ENCODE measurements at regions not wholly inside any gene's neighbourhood (a gene's known extent, or its start where the extent isn't known, plus 50 kb on each side); places are given as distances from the start of the nearest gene placed in this dataset.

GRCh38 chr13:107912745-107913144 is 302.6 kb downstream of the LIG4 start:
- DNase-seq: no peak

- no peak for DNase-seq
These were observed 308.1 kb downstream of the LIG4 start for GRCh38 chr13:107907065-107907805.

- no peak for DNase-seq
These were observed 309.2 kb downstream of the LIG4 start for GRCh38 chr13:107906131-107906530.

- no peak for DNase-seq
These were observed 313.3 kb downstream of the LIG4 start for GRCh38 chr13:107901996-107902562.

GRCh38 chr13:107901230-107901629 is 314.1 kb downstream of the LIG4 start:
- no peak for DNase-seq

- DNase-seq: no peak
These were observed 314.6 kb downstream of the LIG4 start for GRCh38 chr13:107900775-107901174.

- DNase-seq: no peak
These were observed 329.2 kb downstream of the LIG4 start for GRCh38 chr13:107886118-107886517.

GRCh38 chr13:107884564-107884963 is 330.8 kb downstream of the LIG4 start:
- DNase-seq: no peak

- DNase-seq: no peak
These were observed 331.7 kb downstream of the LIG4 start for GRCh38 chr13:107883561-107884175.

- DNase-seq: no peak
These were observed 332.4 kb downstream of the LIG4 start for GRCh38 chr13:107882708-107883560.

GRCh38 chr13:107881362-107881761 is 334.0 kb downstream of the LIG4 start:
- no peak for DNase-seq

GRCh38 chr13:107874456-107874855 is 340.9 kb downstream of the LIG4 start:
- DNase-seq: no peak

- peak in 1 of 2 donors; percentile 14 for DNase-seq
These were observed 341.4 kb downstream of the LIG4 start for GRCh38 chr13:107873926-107874325.

- DNase-seq: no peak
These were observed 344.9 kb downstream of the LIG4 start for GRCh38 chr13:107870400-107870799.

- DNase-seq: peak; percentile 57 to 64
These were observed 347.4 kb downstream of the LIG4 start for GRCh38 chr13:107867701-107868661.

GRCh38 chr13:107866941-107867623 is 348.3 kb downstream of the LIG4 start:
- peak; percentile 48 to 52 for DNase-seq

- DNase-seq: peak; percentile 44 to 46
These were observed 349.1 kb downstream of the LIG4 start for GRCh38 chr13:107866032-107866940.

- DNase-seq: no peak
These were observed 349.7 kb downstream of the LIG4 start for GRCh38 chr13:107865643-107866031.

GRCh38 chr13:107865318-107865575 is 350.1 kb downstream of the LIG4 start:
- DNase-seq: no peak
